Stimulated activated CD4-positive, alpha-beta T cell treated with anti-CD3 and anti-CD28 coated beads, TNF-alpha, amount 100 ng/mL, for 1 hour (primary cell): ENCODE measurements at regions not wholly inside any gene's neighbourhood (a gene's known extent, or its start where the extent isn't known, plus 50 kb on each side); places are given as distances from the start of the nearest gene placed in this dataset.
A peak's percentile ranks its signal among the peaks of the same experiment; 100 is the strongest.

Experiments used
- DNase-seq, 3 donors: peaks; one replicate each; pipeline ENCODE4 v3.0.0-alpha.2; 2020; ENCODE audit warnings: low read depth in 3 of 3, low spot score in 1 of 3

GRCh38 chr1:234554218-234554697 is 55.7 kb downstream of the IRF2BP2 start:
- no peak for DNase-seq

DNA sequence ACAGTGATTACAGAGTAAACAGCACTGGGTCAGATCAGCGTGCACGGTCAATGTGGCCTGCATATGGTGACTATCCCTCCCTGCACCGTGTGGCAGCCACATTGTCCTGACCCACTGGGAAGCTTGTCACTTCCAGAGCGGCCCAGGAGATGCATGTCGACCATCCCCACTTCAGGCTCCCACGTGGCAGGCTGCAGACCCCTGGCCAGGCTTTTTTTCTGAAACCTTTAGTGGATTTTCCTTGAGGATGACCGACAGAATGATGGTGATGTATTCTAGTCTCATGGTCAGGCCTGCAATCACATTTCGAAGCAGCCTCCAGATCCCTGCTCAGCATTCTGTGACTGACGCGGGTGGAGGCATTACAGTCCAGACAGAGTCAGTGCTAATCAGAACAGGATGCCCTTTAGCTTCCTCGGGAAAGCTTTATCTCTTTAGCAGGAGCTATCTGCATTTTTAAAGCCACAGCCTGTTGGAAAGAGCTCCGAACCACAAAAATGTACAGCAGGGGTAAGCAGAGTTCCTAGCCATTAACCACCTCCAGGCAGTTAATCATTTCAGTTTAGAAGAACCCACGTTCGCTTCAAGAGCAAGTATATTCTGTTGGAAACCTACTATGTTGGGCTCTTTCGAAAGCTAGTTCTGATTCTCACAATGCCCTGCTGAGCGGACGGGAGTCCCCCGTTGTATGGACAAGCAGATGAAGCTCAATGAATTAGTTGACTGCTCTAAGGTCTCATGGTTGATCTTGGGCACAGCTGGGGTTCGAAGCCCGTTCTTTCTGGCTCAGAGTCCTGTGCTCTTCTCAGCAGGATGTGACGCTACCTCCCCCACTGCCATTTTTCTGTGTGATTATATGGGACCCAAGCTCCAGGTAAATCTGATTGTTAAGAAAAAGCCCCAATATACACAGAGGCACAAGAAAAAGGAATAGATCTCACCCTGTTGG is 56.5 kb downstream of the IRF2BP2 start:
- no peak for DNase-seq

- no peak for DNase-seq
Measured at GRCh38 chr1:234551032-234551378, 59.0 kb downstream of the IRF2BP2 start.

DNA sequence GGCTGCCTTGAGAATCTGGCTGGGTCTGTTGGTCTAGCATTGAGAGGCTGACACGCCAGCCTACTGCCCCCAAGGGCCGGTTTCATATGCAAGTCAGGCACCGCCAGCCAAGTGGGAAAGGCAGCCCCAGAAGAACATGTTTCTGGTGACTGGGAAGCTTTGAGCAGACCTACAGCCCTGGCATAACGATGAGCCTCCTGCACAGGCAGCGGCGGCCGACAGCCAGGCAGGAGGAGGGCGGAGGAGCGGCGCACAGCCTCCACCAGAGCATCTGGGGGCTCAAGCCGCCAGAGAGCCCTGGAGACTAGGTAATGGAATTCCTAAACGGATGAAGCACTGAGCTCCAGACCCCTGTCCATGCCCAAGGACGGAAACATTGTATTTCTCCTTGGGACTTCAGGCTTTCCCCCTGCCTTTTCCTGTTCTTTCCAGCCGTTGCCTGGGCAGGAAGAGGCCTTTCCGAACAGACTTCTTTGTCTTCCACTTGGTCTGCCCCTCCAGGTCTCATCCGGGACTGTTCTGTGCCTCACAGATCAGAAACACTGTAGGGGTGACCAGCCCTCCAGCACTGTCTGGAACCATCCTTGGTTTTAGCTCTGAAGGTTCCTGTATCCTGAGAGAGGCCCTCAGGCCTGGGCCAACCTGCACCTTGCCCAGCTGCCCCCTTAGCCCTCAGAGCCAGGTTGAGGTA is 59.5 kb downstream of the IRF2BP2 start:
- no peak for DNase-seq

- no peak for DNase-seq
Measured at GRCh38 chr1:234549447-234550021, 60.4 kb downstream of the IRF2BP2 start.

- no peak for DNase-seq
Measured at GRCh38 chr1:234546890-234547788, 62.8 kb downstream of the IRF2BP2 start.

DNA sequence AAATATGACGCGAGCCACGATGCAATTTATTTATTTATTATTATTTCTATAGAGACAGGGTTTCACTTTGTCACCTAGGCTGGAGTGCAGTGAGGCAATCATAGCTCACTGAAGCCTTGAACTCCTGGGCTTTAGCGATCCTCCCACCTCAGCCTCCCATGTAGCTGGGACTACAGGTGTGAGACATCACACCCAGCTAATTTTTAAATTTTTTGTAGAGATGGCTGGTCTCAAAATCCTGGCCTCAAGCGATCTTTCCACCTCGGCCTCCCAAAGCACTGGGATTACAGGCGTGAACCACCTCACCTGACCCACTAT is 63.6 kb downstream of the IRF2BP2 start:
- no peak for DNase-seq

DNA sequence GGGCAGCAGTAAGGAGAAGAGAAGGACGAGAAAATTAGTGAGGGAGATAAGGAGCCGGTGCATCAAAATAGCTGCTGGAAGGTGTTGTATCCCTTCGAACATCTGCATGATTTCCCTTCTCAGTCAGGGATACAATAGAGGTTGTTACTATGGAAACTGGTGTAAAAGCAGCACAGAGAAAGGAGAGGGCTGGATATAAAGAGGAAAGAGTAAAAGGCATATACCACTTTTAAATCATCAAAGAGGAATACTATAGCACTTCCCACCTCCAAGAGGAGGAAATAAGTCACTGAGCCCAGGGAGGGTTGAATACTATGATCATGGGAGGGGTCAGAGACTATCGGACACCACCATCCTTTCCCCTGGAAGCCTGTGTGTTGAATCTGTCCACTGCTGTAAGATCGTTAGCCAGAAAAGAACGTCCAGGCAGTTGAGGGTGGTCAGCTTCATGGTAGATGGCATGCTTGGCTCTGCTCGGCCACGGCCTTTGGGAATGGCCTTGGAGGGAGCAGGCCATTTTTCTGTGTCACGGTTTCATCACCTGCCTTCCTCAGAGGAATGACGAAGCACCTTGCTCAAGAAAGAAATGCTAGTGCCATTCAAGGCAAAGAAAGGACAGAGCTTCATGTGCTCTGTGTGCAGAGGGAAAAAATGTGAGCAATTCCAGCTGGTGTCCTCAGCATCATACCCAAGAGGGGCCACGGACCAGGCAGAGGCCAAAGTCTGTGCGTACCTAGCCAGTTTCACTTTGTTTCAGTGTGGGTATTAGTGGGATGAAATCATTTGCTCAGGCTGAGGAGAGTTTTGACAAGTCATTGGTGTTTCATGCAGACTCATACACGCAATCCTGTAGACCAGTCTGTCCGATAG is 64.2 kb downstream of the IRF2BP2 start:
- no peak for DNase-seq

- peak; percentile 7 to 23 (median 18) for DNase-seq
Measured at GRCh38 chr1:234544087-234544579, 65.2 kb upstream of the TARBP1 start.

GRCh38 chr1:234543442-234544086 is 64.6 kb upstream of the TARBP1 start:
- DNase-seq = no peak

- no peak for DNase-seq
Measured at GRCh38 chr1:234542211-234542850, 63.4 kb upstream of the TARBP1 start.

DNA sequence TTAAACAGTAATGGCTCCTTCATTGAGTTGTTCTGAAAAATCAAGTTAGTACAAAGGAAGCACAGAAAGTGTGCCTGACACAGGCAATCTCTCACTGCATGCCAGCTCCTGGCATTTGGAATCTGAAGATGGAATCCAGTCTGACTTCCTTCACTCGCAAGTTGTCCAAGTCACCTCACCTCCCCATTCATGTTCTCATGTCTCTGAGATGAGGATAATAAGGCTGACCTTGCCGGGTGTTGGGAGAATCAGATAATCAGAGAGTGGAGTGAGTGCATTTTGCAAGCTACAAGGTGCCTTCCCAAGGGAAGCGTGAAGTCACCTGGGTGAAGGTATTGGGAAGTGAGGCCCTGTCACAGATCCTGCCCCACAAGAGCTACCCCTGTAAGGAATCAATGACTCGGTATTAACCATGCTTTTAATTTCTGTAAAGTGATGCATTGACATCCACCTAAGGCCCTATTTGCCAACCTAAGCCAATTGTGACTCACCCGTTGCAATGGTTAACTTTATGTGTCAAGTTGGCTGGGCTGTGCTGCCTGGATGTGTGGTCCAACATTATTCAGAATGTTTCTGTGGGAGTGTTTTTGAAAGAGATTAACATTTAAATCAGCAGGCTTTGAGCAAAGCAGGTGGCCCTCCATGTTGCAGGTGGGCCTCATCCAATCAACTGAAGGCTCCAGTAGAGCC is 62.5 kb upstream of the TARBP1 start:
- DNase-seq = no peak

DNA sequence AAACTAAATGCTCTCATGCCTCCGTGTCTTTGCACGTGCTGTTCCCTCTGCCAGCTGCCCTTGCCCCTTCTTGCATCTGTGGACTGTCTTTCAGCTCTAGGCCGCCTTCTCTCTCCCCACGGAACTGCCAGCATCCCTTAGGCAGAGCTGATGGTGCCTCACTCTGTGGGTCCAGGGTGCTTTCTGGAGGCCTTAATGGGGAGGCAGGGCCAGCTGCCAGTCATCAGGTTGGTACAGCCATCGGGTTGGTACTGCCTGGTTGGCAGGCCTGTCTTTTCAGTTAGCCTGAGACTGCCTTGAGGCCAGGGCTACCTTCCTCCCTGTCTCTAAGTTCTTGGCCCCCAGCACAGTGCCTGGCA is 61.4 kb upstream of the TARBP1 start:
- no peak for DNase-seq

DNA sequence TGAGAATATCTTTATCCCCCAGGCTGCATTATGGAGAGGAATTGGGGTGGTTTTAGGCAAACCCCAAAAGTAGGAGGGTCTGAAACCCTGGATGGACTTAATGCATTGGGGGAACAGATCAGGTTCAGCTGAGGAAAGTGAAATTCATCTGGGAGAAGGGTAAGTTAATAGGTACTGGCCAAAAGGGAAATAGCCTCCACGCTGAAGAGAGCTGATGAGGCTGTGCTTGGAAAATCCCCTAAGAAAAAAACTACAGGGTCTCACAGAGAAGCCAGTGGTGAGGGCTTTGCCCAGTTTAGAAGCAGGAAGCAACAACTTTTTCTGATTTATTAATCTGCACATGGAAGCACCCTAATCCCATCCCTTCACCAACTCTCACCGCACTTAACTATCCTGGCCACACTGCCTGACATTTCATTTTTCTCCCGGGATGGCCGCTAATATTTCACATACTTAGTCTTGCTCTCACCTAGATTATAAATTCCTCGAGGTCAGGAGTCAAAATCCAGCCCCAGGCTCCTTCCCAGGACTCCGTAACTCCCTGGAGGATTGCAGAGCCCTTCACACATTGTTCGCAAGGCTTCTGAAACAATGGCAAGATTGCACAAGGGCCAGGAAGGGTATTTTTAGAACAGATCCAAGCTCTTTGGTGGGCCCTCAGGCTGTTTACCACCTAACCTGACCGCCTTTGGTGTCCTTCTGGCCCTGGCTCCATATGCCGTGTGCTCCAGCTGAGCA is 60.9 kb upstream of the TARBP1 start:
- no peak for DNase-seq

- DNase-seq = no peak
Measured at GRCh38 chr1:234538930-234539649, 60.1 kb upstream of the TARBP1 start.

DNA sequence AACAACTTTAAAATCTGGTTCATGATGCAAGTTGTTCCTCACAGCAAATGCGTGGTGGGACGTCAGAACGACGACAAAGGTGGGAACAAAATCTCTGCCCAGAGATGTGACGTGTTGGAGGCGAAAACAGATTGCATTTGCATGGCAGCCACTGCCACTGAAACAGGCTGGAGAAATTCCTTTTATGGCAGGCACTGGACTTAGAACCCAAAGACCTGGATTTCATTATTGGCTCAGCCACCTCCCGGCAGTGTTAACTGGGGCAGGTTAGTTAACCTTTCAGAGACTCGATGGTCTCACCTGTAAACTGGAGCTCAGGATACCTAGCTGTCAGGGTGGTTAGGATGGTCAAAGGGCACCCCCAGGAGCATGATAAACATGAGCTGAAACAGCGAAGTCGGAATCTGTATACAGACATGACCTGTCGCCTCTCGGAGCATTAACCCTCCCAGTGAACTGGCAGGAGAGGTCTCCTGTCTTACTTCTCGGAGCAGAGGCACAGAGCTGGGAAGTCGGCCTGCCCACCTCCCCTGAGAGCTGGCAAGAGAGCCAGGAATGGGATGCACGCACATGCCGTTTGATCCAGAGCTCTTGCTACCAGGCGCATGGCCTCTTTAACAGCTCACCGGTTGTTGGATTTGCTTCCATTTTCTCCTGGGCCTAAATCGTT is 59.2 kb upstream of the TARBP1 start:
- DNase-seq = no peak

DNA sequence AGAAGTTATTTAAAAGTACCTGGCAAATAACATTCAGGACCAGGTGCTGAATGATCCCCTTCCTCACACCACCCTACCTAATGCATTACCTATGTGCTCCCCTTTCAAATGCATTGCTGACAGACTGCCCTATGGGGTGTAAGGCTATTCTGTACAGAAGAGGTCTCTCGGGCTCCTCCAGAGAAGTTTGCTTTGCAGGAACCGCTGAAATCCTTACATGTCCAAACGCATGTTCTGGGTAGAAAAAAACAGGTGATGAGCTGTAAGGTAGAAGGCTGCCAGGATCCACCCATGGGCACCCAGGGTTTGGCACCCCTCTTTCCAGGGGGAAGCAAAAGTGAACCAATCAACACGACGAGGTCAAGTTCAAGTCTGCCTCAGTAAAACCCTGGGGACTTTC is 58.3 kb upstream of the TARBP1 start:
- DNase-seq = no peak
